ENCODE measurements at regions not wholly inside any gene's neighbourhood (a gene's known extent, or its start where the extent isn't known, plus 50 kb on each side); places are given as distances from the start of the nearest gene placed in this dataset.

DNA sequence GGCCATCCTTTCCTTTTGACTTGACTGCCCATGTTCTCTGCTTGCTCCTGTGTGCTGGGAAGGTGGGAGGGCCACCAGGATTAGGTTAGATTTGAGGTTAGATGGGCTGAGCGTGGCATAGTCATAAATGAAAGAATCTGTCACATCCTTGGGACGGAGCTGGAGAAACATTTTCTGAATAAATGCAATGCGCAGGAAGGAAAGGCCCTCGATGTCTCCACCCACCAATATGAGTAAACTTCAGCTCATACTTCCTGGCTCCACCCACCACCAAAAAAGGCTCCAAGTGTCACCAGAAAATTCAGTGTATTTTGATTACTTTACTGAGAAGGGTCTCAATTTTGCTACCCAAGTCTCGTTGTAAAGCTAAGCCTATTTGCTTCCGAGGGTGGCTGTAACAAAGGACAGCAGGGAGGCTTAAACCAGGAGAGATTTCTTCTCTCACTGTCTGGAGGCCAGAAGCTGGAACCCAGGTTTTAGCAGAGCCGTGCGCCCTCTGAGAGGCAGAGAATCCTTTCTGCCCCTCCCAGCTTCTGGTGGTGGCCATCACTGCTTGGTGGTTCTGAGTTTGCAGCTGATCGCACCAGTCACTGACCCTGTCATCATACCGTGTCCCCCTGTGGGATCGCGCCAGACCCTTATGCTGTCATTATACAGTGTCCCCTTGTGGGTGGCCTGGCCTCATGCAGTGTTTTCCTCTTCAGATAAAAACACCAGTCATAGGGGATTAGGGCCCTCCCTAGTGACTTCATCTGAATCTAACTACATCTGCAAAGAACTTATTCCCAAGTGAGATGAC lies 137.8 kb downstream of the TTLL2 start:
- TF ChIP-seq EZH2phosphoT487 (IDR thresholded peaks at IDR 0.05; ENCODE audit: insufficient read depth, low read depth): no peak
- no peak for TF ChIP-seq EZH2 (IDR thresholded peaks at IDR 0.05; ENCODE audit: insufficient read depth, poor library complexity, severe bottlenecking)

All from GM23248 (cell line).